H1 (cell line): ENCODE measurements at regions not wholly inside any gene's neighbourhood (a gene's known extent, or its start where the extent isn't known, plus 50 kb on each side); places are given as distances from the start of the nearest gene placed in this dataset.

ENCODE experiments used
- BRCA1 ChIP-seq: IDR thresholded peaks from 2 replicates; pipeline ENCODE4 v1.6.1; 2012; ENCODE audit warnings: low read depth, low read length, improper control_type of control experiment
- CHD1 ChIP-seq: IDR thresholded peaks from 2 replicates; pipeline ENCODE4 v1.6.1; 2012; ENCODE audit warnings: low read depth, low read length, improper control_type of control experiment
- E2F6 ChIP-seq: IDR thresholded peaks from 2 replicates; pipeline ENCODE4 v1.6.1; 2012; ENCODE audit warnings: inconsistent platforms
- MAFK ChIP-seq: IDR thresholded peaks from 2 replicates; pipeline ENCODE4 v1.6.1; 2012; ENCODE audit warnings: low read depth, mild to moderate bottlenecking, improper control_type of control experiment, low read length
- NANOG ChIP-seq: IDR thresholded peaks from 2 replicates; pipeline ENCODE4 v1.6.1; 2011; ENCODE audit warnings: low read length, low read depth, mild to moderate bottlenecking, inconsistent platforms; ENCODE audit not compliant: insufficient read depth, poor library complexity, severe bottlenecking
- RNF2 ChIP-seq: fragments of 200-900, 300-1000 bp; sonication (generic); IDR thresholded peaks from 2 replicates; pipeline ENCODE4 v1.7.1; 2016; ENCODE audit warnings: borderline replicate concordance, low read depth, mild to moderate bottlenecking, antibody characterized with exemption, low read length; ENCODE audit not compliant: poor library complexity, severe bottlenecking; ENCODE audit errors: missing control alignments

DNA sequence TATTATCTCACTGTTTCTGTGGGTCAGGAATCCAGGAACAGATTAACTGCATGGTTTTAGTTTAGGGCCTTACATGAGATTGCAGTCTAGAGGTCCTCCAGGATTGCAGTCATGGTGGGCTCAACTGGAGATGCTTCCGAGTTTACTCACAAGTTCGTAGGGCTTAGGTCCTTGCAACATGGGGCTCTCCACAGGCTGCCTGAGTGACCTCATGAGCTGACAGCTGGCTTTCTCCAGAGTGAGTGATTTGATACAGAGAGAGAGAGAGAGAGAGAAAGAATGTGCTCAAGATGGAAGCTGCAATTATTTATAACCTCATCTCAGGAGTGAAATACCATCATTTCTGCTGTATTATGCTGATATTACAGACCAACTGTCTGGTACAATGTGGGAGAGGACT is 168.9 kb downstream of the GPAT3 start (continued):
- TF ChIP-seq NANOG: no peak
- TF ChIP-seq CHD1: no peak
- TF ChIP-seq RNF2: no peak
- TF ChIP-seq BRCA1: no peak
- TF ChIP-seq E2F6: no peak
- no peak for TF ChIP-seq MAFK
